Gastroesophageal sphincter (tissue), 4 donors: ENCODE measurements at regions not wholly inside any gene's neighbourhood (a gene's known extent, or its start where the extent isn't known, plus 50 kb on each side); places are given as distances from the start of the nearest gene placed in this dataset.

Source experiments
- ATAC-seq: fragments of 150-250 bp; one replicate; pipeline ENCODE4 v1.9.1; 2016; ENCODE audit warnings: mild to moderate bottlenecking, moderate library complexity
- H3K27ac ChIP-seq, 4 donors: fragments of 200-600 bp; sonication (generic) in 3 of 4; 1 replicate in 3 of 4; 2 replicates in 1 of 4; pipeline ENCODE4 v1.5.1; 2016 to 2019
- H3K27me3 ChIP-seq: fragments of 200-600 bp; sonication (generic); one replicate; pipeline ENCODE4 v1.5.1; 2019
- H3K36me3 ChIP-seq, 2 donors: fragments of 200-600 bp; sonication (generic); one replicate each; pipeline ENCODE4 v1.5.1; 2019; ENCODE audit warnings: control low read depth in 1 of 2
- H3K4me1 ChIP-seq, 3 donors: fragments of 200-600 bp; sonication (generic); 1 replicate in 2 of 3; 2 replicates in 1 of 3; pipeline ENCODE4 v1.5.1; 2016 to 2019; ENCODE audit warnings: control low read depth in 2 of 3
- H3K4me3 ChIP-seq, 2 donors: fragments of 200-600 bp; sonication (generic); one replicate each; pipeline ENCODE4 v1.5.1; 2019; ENCODE audit warnings: mild to moderate bottlenecking in 1 of 2, moderate library complexity in 1 of 2
- H3K9me3 ChIP-seq, 3 donors: fragments of 200-600 bp; sonication (generic); one replicate each; pipeline ENCODE4 v1.5.1; 2017 to 2019; ENCODE audit warnings: control low read depth in 2 of 3
- EP300 ChIP-seq: sonication (generic); formaldehyde crosslinking; IDR thresholded peaks from one replicate; pipeline ENCODE4 v1.6.1; 2017; ENCODE audit warnings: antibody characterized with exemption, mild to moderate bottlenecking
- POLR2A ChIP-seq, 2 donors: fragments of 450-650 bp; IDR thresholded peaks; one replicate each; pipeline ENCODE4 v1.6.1; 2017; ENCODE audit warnings: antibody characterized with exemption in 2 of 2, mild to moderate bottlenecking in 2 of 2, moderate library complexity in 1 of 2
- POLR2AphosphoS5 ChIP-seq: sonication (generic); formaldehyde crosslinking; IDR thresholded peaks from one replicate; pipeline ENCODE4 v1.6.1; 2017; ENCODE audit warnings: antibody characterized with exemption
- WGBS, 2 donors: methylation state at CpG; one replicate each; pipeline ENCODE4 v1.1.5; 2018; ENCODE audit warnings: low coverage in 1 of 2; 5-methylcytosine and 5-hydroxymethylcytosine counted together
- TF ChIP-seq, protein P1 (sequence below), 4 experiments: fragments of 200-600 bp in 2 of 4; fragments of 450-650 bp in 2 of 4; sonication (generic) in 1 of 4; IDR thresholded peaks; one replicate each; pipeline ENCODE4 v1.5.1; 2017 to 2019; ENCODE audit warnings: antibody characterized with exemption in 4 of 4, mild to moderate bottlenecking in 2 of 4, moderate library complexity in 2 of 4

DNA sequence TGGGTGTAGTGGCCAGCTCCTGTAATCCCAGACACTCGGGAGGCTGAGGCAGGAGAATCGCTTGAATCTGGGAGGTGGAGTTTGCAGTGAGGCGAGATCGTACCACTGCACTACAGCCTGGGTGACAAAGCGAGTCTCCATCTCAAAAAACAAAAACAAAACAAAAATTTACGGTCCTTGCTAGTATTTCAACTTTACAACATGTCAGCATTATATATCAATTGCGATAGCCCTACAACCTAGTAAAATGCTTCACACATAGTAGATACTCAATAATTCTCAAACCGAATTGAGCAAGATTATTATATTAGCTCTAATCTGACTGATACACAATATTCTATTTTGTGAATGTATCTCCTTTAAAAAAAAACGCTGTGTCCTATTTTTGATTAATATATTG is 1411.0 kb upstream of the WWC1 start:
- H3K4me1 ChIP-seq: no peaks in the 10 kb centered on the region
- no peak for ATAC-seq
- TF ChIP-seq, protein P1, sequence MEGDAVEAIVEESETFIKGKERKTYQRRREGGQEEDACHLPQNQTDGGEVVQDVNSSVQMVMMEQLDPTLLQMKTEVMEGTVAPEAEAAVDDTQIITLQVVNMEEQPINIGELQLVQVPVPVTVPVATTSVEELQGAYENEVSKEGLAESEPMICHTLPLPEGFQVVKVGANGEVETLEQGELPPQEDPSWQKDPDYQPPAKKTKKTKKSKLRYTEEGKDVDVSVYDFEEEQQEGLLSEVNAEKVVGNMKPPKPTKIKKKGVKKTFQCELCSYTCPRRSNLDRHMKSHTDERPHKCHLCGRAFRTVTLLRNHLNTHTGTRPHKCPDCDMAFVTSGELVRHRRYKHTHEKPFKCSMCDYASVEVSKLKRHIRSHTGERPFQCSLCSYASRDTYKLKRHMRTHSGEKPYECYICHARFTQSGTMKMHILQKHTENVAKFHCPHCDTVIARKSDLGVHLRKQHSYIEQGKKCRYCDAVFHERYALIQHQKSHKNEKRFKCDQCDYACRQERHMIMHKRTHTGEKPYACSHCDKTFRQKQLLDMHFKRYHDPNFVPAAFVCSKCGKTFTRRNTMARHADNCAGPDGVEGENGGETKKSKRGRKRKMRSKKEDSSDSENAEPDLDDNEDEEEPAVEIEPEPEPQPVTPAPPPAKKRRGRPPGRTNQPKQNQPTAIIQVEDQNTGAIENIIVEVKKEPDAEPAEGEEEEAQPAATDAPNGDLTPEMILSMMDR (IDR thresholded peaks at IDR 0.05): no peak
- no peak for TF ChIP-seq EP300
- no peak for TF ChIP-seq POLR2A (IDR thresholded peaks at IDR 0.05)
- no peak for TF ChIP-seq POLR2AphosphoS5
- no peaks in the 10 kb centered on the region for H3K9me3 ChIP-seq
- 84 to 85% methylated on average over 9 of the region's 9 CpGs for WGBS, 2 donors
- H3K36me3 ChIP-seq: no peaks in the 10 kb centered on the region
- no peaks in the 10 kb centered on the region for H3K27me3 ChIP-seq
- H3K4me3 ChIP-seq: no peak overlapping the region
- no peak overlapping the region for H3K27ac ChIP-seq

DNA sequence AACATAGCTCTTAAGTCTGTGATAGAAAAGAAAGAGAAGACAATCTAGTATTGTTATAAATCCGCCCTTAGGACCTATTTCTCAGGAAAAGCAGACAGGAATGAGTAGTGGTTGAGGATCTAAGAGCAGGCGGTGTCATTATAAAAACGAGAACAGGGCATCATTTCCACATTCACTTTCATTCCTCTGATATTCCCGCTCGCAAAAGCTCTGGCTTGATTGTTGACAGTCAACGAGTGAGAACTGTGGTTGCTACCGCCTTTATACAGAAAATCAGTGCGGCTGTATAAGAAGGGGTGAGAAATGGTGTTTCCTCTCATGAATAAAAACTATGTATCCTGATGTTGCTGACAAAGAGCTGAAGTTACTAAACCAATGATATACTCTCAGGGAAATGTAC is 1409.6 kb upstream of the WWC1 start:
- 63 to 71% methylated on average over 6 to 8 of the region's 8 CpGs for WGBS, 2 donors
- H3K27me3 ChIP-seq: no peaks in the 10 kb centered on the region
- ATAC-seq: no peak
- no peaks in the 10 kb centered on the region for H3K9me3 ChIP-seq
- H3K27ac ChIP-seq: no peak overlapping the region
- no peak overlapping the region for H3K4me3 ChIP-seq
- TF ChIP-seq POLR2A (IDR thresholded peaks at IDR 0.05) (no peak), EP300 (no peak), POLR2AphosphoS5 (no peak)
- TF ChIP-seq, protein P1 (IDR thresholded peaks at IDR 0.05): no peak
- H3K4me1 ChIP-seq: no peaks in the 10 kb centered on the region
- no peaks in the 10 kb centered on the region for H3K36me3 ChIP-seq

DNA sequence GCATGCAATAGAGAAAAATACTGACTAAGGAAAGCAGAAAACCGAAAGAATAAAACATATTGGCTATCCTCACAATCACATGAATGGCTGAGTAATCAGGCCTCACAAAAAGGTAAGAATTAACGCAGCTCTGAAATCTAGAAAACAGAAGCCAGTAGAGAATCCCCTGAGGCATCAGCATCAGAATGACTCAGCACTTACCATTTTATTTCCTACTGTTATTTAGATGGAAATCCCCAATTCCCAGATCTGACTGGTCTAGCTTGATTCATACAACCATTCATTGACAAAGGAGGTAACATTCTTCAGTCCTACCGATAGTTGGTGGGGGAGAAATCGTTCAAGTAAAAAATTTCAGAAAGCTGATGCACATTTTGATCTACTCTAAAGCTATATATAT is 1408.4 kb upstream of the WWC1 start:
- no peak for ATAC-seq
- no peak overlapping the region for H3K4me3 ChIP-seq
- H3K9me3 ChIP-seq: no peaks in the 10 kb centered on the region
- TF ChIP-seq POLR2A (IDR thresholded peaks at IDR 0.05): no peak
- no peaks in the 10 kb centered on the region for H3K27me3 ChIP-seq
- no peak overlapping the region for H3K27ac ChIP-seq
- WGBS, 2 donors: 55 to 97% methylated on average over 3 to 4 of the region's 4 CpGs
- H3K36me3 ChIP-seq: no peaks in the 10 kb centered on the region
- H3K4me1 ChIP-seq: no peaks in the 10 kb centered on the region

DNA sequence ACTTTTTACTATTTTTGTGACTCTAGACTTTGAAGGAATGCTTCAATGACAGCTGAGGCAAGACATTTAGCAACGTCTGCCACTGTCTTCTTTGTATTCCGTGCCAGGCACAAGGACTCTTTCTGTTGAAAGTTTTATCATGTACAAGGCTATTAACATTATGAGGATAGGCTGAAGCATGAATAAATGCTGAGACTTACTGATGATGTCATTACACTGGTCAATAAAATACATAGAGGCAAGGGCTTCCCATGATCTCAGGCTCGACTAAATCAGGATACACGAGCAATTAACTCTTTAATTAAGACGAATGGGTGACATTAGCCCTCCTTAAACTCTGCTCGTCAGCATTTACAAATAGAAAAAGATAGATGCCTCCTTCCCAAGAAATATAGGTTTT is 1393.3 kb upstream of the WWC1 start:
- TF ChIP-seq POLR2AphosphoS5 (no peak), POLR2A (IDR thresholded peaks at IDR 0.05) (no peak), EP300 (no peak)
- TF ChIP-seq, protein P1 (IDR thresholded peaks at IDR 0.05): no peak
- no peaks in the 10 kb centered on the region for H3K9me3 ChIP-seq
- H3K4me1 ChIP-seq: no peaks in the 10 kb centered on the region
- H3K4me3 ChIP-seq: no peak overlapping the region
- no peak overlapping the region for H3K27ac ChIP-seq
- ATAC-seq: no peak
- 42 to 47% methylated on average over 6 of the region's 6 CpGs for WGBS, 2 donors
- H3K36me3 ChIP-seq: no peaks in the 10 kb centered on the region
- H3K27me3 ChIP-seq: no peaks in the 10 kb centered on the region

DNA sequence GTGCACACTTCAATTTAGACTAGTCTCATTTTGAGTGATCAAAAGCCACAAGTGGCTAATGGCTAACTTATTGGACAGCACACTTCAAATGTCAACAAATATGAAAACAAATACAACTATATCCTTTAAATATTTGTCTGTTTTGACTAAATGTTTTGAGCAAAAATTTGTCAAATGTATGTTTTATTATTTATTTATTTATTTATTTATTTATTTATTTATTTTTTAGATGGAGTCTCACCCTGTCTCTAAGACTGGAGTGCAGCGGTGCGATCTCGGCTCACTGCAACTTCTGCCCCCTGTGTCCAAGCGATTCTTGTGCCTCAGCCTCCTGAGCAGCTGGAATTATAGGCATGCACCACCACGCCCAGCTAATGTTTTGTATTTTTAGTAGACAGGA is 1392.1 kb upstream of the WWC1 start:
- WGBS, 2 donors: 97% methylated on average over 5 of the region's 5 CpGs; no CpG with 5 or more reads in 1 of the 2 donors
- Histone ChIP-seq H3K36me3 (no peaks in the 10 kb centered on the region), H3K4me1 (no peaks in the 10 kb centered on the region), H3K9me3 (no peaks in the 10 kb centered on the region), H3K27ac (no peak overlapping the region), H3K27me3 (no peaks in the 10 kb centered on the region), H3K4me3 (no peak overlapping the region)
- TF ChIP-seq POLR2AphosphoS5 (no peak), EP300 (no peak), POLR2A (IDR thresholded peaks at IDR 0.05) (no peak)
- TF ChIP-seq, protein P1 (IDR thresholded peaks at IDR 0.05): no peak
- ATAC-seq: no peak
